Neural progenitor cell (in vitro differentiated cells): ENCODE measurements at regions not wholly inside any gene's neighbourhood (a gene's known extent, or its start where the extent isn't known, plus 50 kb on each side); places are given as distances from the start of the nearest gene placed in this dataset.

Source experiments
- CTCF ChIP-seq: fragments of 200-600 bp; sonication (generic); IDR thresholded peaks from 2 replicates; pipeline ENCODE4 v1.5.1; 2017; ENCODE audit warnings: antibody characterized with exemption, mild to moderate bottlenecking
- EZH2 ChIP-seq: fragments of 200-600 bp; sonication (generic); IDR thresholded peaks from 2 replicates; pipeline ENCODE4 v1.6.1; 2017; ENCODE audit warnings: antibody characterized with exemption, mild to moderate bottlenecking, moderate library complexity

GRCh38 chr4:178462710-178463109 is 1020.5 kb upstream of the AGA start:
- TF ChIP-seq CTCF (no peak), EZH2 (no peak)
